HG03108 (cell line): ENCODE measurements at regions not wholly inside any gene's neighbourhood (a gene's known extent, or its start where the extent isn't known, plus 50 kb on each side); places are given as distances from the start of the nearest gene placed in this dataset.

Source experiments
- ATAC-seq: cut with Tn5 transposase; IDR thresholded peaks from one replicate; pipeline ENCODE4 v1.9.1; 2021; ENCODE audit warnings: moderate library complexity; ENCODE audit not compliant: unreplicated experiment

DNA sequence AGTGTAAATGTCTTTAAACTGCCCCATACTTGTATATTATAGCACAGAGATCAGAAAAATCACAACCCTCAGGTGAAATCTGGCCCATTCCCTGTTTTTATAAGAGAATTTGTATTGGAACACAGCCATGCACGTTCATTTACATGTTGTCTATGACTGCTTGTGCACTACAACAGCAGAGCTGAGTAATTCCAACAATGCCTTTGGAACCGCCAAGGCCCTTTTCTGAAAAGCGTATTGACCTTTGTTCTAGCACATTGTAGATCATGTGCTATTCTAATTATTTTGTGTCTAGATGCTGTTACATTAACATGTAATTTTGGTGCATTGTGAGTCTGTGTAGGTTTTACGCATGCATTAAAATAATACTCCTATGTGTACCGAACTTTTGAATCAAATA lies 339.6 kb downstream of the CHRM3 start:
- no peak for ATAC-seq

- ATAC-seq = no peak
These were observed 344.0 kb downstream of the CHRM3 start for GRCh38 chr1:239730378-239730777.

GRCh38 chr1:239731082-239731748 lies 344.8 kb downstream of the CHRM3 start:
- ATAC-seq = no peak

GRCh38 chr1:239732770-239733169 lies 346.4 kb downstream of the CHRM3 start:
- no peak for ATAC-seq

DNA sequence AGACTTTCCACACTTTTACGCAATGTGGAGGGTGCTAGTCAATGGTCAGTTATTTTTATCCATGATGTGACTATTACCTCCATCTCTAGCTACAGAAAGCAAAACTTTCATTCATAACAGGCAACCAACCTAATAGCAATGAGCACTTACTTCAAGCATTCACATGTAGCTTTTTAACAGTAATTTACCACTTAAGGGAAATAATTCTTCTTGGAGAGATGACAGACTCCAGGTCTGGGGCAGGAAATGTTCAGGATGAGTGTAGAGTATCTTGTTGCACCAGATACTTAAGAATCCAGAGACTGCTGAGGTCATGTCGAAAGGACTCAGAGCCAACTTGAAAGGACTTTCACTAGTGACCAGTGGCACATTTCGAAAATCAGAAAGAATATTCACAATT lies 347.6 kb downstream of the CHRM3 start:
- no peak for ATAC-seq

GRCh38 chr1:239735111-239735510 lies 348.7 kb downstream of the CHRM3 start:
- ATAC-seq = no peak

DNA sequence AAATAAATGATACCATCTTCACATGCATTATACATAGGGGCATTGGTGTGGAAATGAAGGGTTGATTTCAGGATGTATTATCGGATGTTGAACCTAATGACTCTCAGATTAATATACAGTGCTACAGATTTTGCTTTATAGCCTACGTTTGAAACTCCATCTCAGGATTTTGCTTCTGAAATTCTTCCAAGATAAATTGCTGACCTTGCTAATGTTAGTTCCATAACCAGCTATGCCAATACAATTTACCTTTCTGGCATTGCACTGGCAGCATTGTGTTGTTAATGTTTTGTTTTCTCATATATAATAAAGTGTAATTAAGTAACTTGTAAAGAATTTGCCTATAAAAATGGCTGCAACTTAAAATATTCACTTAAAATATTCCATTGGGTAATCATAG lies 350.1 kb downstream of the CHRM3 start:
- ATAC-seq = no peak

DNA sequence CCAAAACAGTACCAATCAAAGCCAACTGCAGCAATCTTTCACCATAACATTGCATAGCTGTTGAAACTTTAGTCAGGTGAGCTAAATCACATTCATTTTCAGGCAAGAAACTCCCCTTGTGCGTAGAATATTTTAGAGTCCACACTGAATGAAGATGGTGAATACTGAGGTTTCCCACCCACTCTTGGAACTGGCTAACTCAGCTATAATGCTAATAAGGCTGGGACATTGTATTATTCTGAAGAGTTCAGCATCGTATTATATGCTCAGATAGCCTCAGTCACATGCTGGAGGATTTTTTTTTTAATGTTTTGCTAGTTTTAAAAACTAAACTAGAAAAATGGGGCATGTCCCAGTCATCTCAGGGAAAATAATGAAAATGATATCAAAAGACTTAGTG lies 352.3 kb upstream of the FMN2 start:
- no peak for ATAC-seq

DNA sequence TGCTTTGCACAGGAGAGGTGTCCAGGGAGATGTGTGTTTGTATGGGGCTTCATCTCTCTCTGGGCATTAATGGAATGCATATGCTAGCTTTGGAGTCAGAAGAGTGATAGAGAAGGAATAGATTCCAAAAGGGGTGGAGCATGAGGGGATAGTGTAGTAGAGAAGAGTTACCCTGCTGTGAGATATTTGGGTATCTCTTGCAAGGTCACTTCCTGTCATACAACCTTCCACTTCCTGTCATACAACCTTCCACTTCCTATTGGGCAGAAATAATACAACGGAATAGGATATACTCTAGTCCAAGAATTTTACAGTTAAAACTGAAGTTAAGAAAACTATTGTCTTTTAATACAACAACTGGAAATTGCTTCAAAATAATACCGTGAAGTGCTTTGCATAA lies 351.8 kb upstream of the FMN2 start:
- no peak for ATAC-seq

- no peak for ATAC-seq
These were observed 349.1 kb upstream of the FMN2 start for GRCh38 chr1:239742416-239743109.

DNA sequence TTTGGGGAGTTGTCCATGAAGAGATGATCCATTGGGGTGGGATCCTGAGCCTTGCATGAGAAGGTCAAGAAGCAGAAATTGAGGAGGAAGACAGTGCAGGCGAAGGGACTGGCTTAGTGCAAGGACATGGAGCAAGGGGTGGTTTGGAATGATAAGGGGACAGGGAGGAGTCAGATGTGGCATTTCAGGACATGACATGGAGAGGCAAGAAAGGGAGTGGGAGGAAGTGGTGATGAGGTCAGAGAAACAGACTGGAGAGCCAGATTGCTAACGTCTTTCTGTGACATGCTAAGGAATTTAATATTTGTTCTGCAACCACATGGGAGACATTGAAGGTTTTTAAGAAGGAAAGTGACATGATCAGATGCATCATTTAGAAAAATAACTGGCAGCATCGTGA lies 346.8 kb upstream of the FMN2 start:
- ATAC-seq = no peak

- ATAC-seq = no peak
These were observed 336.4 kb upstream of the FMN2 start for GRCh38 chr1:239755107-239755912.

DNA sequence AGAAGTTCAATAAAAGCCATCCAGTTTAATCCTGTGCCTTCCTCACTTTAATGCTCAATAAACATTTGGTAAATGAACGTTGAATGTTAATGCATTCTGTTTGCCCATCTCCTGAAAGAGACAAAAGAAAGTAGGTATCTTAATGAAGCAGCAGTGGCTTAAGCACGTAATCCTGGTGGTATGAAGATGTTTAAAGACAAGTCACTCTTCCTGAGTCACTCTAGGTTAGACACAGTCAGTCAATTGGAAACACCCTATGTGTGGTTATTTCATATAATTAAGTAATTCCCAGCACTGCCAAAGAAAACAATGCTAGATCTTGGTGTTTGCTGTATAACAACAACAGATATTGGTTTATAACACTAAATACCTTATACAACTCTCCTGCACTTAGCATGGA lies 334.0 kb upstream of the FMN2 start:
- no peak for ATAC-seq

- ATAC-seq = no peak
These were observed 332.9 kb upstream of the FMN2 start for GRCh38 chr1:239758756-239759155.

GRCh38 chr1:239761509-239761908 lies 330.2 kb upstream of the FMN2 start:
- ATAC-seq = no peak

- ATAC-seq = no peak
These were observed 327.8 kb upstream of the FMN2 start for GRCh38 chr1:239763850-239764249.

DNA sequence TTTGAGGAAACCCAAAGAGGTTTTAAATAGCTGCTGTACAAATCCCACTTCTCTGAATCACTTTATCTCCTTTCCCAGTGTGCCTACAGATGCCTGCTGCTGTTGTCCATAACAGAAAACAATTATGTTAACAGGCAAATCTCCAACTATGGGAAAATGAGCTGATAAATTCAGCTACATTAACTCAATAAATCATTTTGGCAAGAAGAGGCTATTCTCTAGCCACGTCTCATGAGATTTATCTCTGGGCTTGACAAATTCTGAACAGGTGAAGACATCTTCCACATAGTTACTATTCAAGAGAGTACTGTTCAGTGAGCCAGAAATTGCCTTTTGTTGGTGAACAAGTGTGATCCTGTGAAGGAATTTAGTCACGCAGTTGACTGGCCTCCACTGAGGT lies 327.1 kb upstream of the FMN2 start:
- ATAC-seq = no peak

- ATAC-seq = no peak
These were observed 326.5 kb upstream of the FMN2 start for GRCh38 chr1:239765163-239765562.

- no peak for ATAC-seq
These were observed 320.1 kb upstream of the FMN2 start for GRCh38 chr1:239771550-239771949.

DNA sequence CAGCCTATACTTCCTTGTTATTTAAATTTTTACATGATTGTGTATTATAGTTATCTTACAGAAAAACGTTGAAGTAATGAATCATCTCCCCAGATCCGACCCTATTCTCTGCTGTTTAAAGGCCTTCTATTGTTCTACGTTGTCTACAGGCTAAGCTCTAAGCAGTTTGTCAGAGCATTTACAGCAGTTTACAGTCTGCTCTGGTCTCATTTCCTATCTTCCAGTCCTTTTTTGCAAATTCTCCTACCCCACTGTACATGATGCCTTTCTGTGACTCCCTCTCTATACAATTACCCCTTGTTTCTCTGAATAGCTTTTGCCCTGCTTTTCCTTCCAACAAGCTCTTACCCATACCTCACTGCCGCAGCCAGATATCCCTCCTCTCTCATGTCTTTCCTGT lies 319.2 kb upstream of the FMN2 start:
- ATAC-seq = no peak

DNA sequence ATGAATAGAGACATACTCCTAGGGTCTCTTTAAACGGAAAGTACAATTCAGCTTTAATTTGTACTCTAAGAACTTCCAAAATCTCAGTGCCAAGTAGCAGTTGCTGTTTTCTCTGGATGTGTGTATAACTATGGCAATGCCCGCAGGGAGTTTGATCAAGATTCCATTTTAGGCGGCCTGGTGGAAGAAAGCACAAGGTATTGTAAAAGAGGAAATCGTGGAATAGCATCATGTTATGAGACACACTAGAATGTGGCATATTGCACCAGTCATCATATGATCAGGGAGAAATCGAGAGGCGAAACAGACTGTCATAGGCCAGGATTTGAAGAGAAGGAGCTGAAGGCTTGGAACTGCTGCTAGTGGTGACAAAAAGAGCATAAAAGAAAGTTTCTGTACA lies 316.2 kb upstream of the FMN2 start:
- no peak for ATAC-seq

DNA sequence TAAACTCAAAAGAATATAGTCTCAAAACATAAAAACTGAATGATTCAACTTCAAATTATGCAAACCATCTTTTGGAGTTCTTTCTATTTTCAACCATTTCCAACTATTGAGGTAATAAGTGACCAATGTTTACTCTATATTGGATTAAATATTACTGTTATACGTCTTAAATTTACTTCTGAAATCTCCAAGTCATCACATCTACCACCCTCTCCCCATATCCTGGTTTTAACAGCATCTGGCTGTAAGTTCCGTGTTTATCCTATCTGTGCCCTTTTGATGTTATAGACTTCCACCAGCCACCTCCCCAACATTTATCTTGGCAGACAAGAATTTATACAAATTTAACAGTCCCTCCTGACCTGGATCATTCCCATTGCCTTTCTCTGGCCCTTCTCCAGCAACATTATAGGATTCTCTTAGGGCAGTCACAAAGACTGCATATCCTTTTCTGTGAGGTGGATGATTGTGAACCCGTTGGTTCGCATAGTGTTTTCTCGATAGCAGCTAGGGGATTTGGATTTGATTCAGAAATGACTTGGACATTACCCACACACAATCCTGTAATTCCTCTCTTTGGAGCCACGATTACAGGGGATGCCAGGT lies 313.4 kb upstream of the FMN2 start:
- no peak for ATAC-seq
